ENCODE measurements at regions not wholly inside any gene's neighbourhood (a gene's known extent, or its start where the extent isn't known, plus 50 kb on each side); places are given as distances from the start of the nearest gene placed in this dataset.
A peak's percentile ranks its signal among the peaks of the same experiment; 100 is the strongest.

DNA sequence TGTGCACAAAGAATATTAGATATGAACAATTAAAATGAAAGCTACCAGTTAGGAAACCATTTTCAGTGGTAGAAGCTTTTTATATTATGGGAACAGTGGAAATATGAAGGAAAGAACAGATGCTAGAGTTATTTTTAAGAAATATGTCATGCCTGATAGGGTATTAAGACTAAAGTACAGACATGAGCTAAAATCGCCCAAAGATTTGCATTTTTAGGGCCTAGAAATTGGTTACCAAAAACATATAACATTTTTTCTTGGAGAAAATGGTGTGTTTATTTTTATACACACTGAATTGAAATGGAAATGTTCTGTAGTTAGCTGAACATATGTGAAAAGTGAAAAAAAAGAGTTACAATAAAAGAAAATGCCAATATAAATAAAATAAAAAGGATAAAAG, 441.9 kb downstream of the TLL1 start:
- DNase-seq: no peak
- Histone ChIP-seq H3K36me3 (no peaks in the 10 kb centered on the region), H3K4me3 (ENCODE audit: low read depth, low read length) (no peak overlapping the region), H3K27me3 (no peaks in the 10 kb centered on the region), H3K9me3 (no peaks in the 10 kb centered on the region), H3K4me1 (no peaks in the 10 kb centered on the region)
- TF ChIP-seq, protein P1, sequence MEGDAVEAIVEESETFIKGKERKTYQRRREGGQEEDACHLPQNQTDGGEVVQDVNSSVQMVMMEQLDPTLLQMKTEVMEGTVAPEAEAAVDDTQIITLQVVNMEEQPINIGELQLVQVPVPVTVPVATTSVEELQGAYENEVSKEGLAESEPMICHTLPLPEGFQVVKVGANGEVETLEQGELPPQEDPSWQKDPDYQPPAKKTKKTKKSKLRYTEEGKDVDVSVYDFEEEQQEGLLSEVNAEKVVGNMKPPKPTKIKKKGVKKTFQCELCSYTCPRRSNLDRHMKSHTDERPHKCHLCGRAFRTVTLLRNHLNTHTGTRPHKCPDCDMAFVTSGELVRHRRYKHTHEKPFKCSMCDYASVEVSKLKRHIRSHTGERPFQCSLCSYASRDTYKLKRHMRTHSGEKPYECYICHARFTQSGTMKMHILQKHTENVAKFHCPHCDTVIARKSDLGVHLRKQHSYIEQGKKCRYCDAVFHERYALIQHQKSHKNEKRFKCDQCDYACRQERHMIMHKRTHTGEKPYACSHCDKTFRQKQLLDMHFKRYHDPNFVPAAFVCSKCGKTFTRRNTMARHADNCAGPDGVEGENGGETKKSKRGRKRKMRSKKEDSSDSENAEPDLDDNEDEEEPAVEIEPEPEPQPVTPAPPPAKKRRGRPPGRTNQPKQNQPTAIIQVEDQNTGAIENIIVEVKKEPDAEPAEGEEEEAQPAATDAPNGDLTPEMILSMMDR (IDR thresholded peaks at IDR 0.05; ENCODE audit: low read depth, low read length): no peak

DNA sequence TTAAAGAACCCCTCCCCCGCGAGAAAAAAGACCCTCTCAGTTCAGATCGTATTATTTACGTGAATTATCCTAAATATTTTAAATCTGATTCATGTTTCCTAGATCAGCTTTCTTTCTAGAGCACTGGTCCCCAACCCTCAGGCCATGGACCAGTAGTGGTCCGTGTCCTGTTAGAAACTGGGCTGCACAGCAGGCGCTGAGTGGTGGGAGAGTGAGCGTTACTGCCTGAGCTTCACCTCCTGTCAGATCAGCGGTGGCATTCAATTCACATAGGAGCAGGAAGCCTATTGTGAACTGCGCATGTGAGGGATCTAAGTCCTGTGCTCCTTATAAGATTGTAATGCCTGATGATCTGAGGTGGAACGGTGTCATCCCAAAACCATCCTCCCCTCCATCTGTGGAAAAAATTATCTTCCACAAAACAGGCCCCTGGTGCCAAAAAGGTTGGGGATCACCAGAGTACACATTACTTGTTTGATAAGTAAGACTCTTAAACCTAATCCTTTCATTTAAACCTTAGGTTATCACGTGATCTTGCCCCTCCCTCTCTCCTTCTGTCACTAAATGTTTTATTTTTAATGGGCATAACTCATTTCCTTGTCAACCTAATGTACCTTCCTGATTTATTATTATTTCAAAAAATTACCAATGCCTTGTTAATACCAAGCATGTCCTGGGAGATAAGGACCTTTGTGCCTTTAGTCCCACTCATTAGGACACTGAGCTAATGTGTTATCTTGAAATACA, 442.9 kb downstream of the TLL1 start:
- DNase-seq: no peak
- Histone ChIP-seq H3K27me3 (no peaks in the 10 kb centered on the region), H3K9me3 (no peaks in the 10 kb centered on the region), H3K36me3 (no peaks in the 10 kb centered on the region), H3K4me3 (ENCODE audit: low read depth, low read length) (no peak overlapping the region), H3K4me1 (no peaks in the 10 kb centered on the region)
- TF ChIP-seq, protein P1 (IDR thresholded peaks at IDR 0.05; ENCODE audit: low read depth, low read length): no peak

DNA sequence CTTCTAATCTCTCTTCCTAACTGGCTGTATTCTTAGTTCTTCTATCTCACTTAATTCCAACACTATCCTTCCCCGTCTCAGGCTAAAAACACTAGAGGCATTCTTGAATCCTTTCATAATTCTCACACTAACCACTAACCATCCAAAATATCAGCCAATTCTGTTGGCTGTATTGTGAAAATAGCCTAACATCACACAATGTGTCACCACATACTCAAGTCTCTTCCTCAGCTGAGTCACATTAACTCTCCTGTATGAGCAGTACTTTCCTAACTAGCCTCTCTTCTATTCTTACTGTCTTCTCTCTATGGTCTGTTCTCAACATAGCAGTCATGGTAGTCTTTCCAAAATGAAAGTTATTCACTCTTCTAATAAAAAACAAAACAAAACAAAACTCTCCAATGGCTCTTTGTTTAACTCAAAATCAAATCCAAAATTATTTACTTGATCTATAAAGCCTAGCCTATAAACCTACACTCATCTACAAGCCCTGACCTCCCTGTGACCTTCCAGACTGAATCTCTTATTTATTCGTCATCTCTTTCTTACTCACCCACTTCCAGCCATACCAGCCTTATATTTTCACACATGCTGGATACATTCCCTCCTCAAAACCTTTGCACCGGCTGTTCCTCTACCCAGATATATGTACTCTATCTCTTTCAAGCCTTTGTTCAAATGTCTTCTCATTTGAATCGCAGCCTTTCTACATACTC, 445.9 kb downstream of the TLL1 start:
- TF ChIP-seq, protein P1 (IDR thresholded peaks at IDR 0.05; ENCODE audit: low read depth, low read length): no peak
- Histone ChIP-seq H3K9me3 (no peaks in the 10 kb centered on the region), H3K4me1 (no peaks in the 10 kb centered on the region), H3K27me3 (no peaks in the 10 kb centered on the region), H3K4me3 (ENCODE audit: low read depth, low read length) (no peak overlapping the region), H3K36me3 (no peaks in the 10 kb centered on the region)
- DNase-seq: no peak

DNA sequence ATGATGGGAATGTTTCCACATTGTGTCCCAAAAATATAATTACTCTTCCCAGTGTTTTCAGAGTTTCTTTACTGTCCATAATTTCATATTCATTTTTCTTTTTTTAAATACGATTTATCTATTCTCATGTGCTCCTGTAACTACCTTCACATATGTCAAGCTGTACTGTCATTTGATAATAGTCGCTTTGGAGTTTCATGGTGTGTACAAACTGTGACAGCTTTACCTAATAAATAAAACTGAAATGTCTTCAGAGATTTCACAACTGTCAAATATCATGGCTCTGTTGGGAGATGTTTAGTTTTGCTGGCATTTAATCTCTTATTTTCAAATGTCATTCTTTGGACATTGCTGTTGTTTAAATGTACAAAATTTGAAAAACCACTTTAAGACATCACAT, 450.2 kb downstream of the TLL1 start:
- TF ChIP-seq, protein P1 (IDR thresholded peaks at IDR 0.05; ENCODE audit: low read depth, low read length): no peak
- Histone ChIP-seq H3K9me3 (no peaks in the 10 kb centered on the region), H3K27me3 (no peaks in the 10 kb centered on the region), H3K4me3 (ENCODE audit: low read depth, low read length) (no peak overlapping the region), H3K36me3 (no peaks in the 10 kb centered on the region), H3K4me1 (no peaks in the 10 kb centered on the region)
- no peak for DNase-seq

DNA sequence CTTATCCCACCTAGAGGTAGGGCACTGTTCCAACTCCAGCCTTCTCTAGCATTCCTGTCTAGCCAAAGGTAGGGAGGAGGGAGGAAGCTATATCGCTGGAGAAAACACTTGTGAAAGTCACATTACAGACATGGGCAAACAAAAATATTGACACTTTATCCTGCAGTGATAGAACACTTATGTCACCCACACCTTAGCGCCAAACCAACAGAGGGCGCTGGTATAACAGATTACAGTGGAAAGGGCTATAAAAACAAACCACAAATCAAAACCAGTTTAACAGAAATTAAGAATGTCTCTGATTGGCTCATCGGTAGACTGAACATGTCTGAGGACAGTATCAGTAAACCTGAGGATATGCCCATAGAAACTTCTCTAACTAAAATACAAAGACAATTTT, 451.3 kb downstream of the TLL1 start:
- Histone ChIP-seq H3K9me3 (no peaks in the 10 kb centered on the region), H3K4me1 (no peaks in the 10 kb centered on the region), H3K4me3 (ENCODE audit: low read depth, low read length) (no peak overlapping the region), H3K36me3 (no peaks in the 10 kb centered on the region), H3K27me3 (no peaks in the 10 kb centered on the region)
- TF ChIP-seq, protein P1 (IDR thresholded peaks at IDR 0.05; ENCODE audit: low read depth, low read length): peak; percentile 80
- DNase-seq: peak; percentile 67

Measured in BE2C (cell line).